BE2C (cell line): ENCODE measurements at regions not wholly inside any gene's neighbourhood (a gene's known extent, or its start where the extent isn't known, plus 50 kb on each side); places are given as distances from the start of the nearest gene placed in this dataset.
"Not testable (repeated sequence)": the region's sequence is repeated elsewhere in the genome, so short reads cannot be mapped to it uniquely, and the experiment has no call there.

ENCODE experiments used
- DNase-seq: peaks from one replicate; pipeline ENCODE4 v3.0.0-alpha.2; 2020
- H3K27me3 ChIP-seq: fragments of 250-450 bp; sonication (Bioruptor Pico); 2 replicates; pipeline ENCODE4 v1.5.1; 2020; ENCODE audit warnings: mild to moderate bottlenecking
- H3K36me3 ChIP-seq: fragments of 250-450 bp; sonication (Bioruptor Pico); 2 replicates; pipeline ENCODE4 v1.5.1; 2020; ENCODE audit warnings: mild to moderate bottlenecking
- H3K4me1 ChIP-seq: fragments of 250-450 bp; sonication (Bioruptor Pico); 2 replicates; pipeline ENCODE4 v1.5.1; 2020
- H3K4me3 ChIP-seq: 2 replicates; pipeline ENCODE4 v1.5.1; 2011; ENCODE audit warnings: low read depth, low read length
- H3K9me3 ChIP-seq: fragments of 250-450 bp; sonication (Bioruptor Pico); 2 replicates; pipeline ENCODE4 v1.5.1; 2020
- CTCF ChIP-seq: IDR thresholded peaks from 2 replicates; pipeline ENCODE4 v1.5.1; 2012; ENCODE audit warnings: mild to moderate bottlenecking, low read depth, low read length

- TF ChIP-seq CTCF, result no peak
- Histone ChIP-seq H3K27me3 (no peaks in the 10 kb centered on the region), H3K9me3 (no peaks in the 10 kb centered on the region), H3K4me1 (peaks cover 31% of the 10 kb centered on the region), H3K36me3 (no peaks in the 10 kb centered on the region), H3K4me3 (no peak overlapping the region)
- DNase-seq, result no peak
Measured at GRCh38 chr1:234768569-234769283, 158.7 kb upstream of the IRF2BP2 start.

GRCh38 chr1:234768171-234768568, 158.2 kb upstream of the IRF2BP2 start:
- peaks cover 31% of the 10 kb centered on the region for H3K4me1 ChIP-seq
- H3K4me3 ChIP-seq, result no peak overlapping the region
- no peaks in the 10 kb centered on the region for H3K27me3 ChIP-seq
- no peak for TF ChIP-seq CTCF
- H3K36me3 ChIP-seq, result no peaks in the 10 kb centered on the region
- DNase-seq, result no peak
- no peaks in the 10 kb centered on the region for H3K9me3 ChIP-seq

- Histone ChIP-seq H3K4me1 (peaks cover 24% of the 10 kb centered on the region), H3K9me3 (no peaks in the 10 kb centered on the region)
Measured at GRCh38 chr1:234765672-234766071, 155.7 kb upstream of the IRF2BP2 start.

GRCh38 chr1:234765181-234765580, 155.2 kb upstream of the IRF2BP2 start:
- H3K27me3 ChIP-seq, result no peaks in the 10 kb centered on the region
- no peak for TF ChIP-seq CTCF
- H3K4me1 ChIP-seq, result peaks cover 19% of the 10 kb centered on the region
- H3K4me3 ChIP-seq, result no peak overlapping the region
- no peaks in the 10 kb centered on the region for H3K9me3 ChIP-seq
- no peak for DNase-seq
- no peaks in the 10 kb centered on the region for H3K36me3 ChIP-seq

More at GRCh38 chr1:234765672-234766071, 155.7 kb upstream of the IRF2BP2 start:
- Histone ChIP-seq H3K36me3 (no peaks in the 10 kb centered on the region), H3K4me3 (no peak overlapping the region), H3K27me3 (no peaks in the 10 kb centered on the region)
- no peak for TF ChIP-seq CTCF
- no peak for DNase-seq

GRCh38 chr1:234763910-234764309, 153.9 kb upstream of the IRF2BP2 start:
- Histone ChIP-seq H3K9me3 (no peaks in the 10 kb centered on the region), H3K4me3 (no peak overlapping the region), H3K4me1 (peaks cover 10% of the 10 kb centered on the region), H3K36me3 (no peaks in the 10 kb centered on the region), H3K27me3 (no peaks in the 10 kb centered on the region)
- no peak for TF ChIP-seq CTCF
- DNase-seq, result no peak

- no peak for DNase-seq
- no peaks in the 10 kb centered on the region for H3K27me3 ChIP-seq
- no peaks in the 10 kb centered on the region for H3K36me3 ChIP-seq
- peaks cover 6% of the 10 kb centered on the region for H3K4me1 ChIP-seq
- no peaks in the 10 kb centered on the region for H3K9me3 ChIP-seq
- no peak overlapping the region for H3K4me3 ChIP-seq
- TF ChIP-seq CTCF, result no peak
Measured at GRCh38 chr1:234763367-234763766, 153.4 kb upstream of the IRF2BP2 start.

- not testable (repeated sequence) for DNase-seq, H3K27me3 ChIP-seq, H3K36me3 ChIP-seq, H3K4me1 ChIP-seq, H3K9me3 ChIP-seq, H3K4me3 ChIP-seq
Measured at GRCh38 chr1:234762127-234762526, 152.1 kb upstream of the IRF2BP2 start.
